ENCODE measurements at regions not wholly inside any gene's neighbourhood (a gene's known extent, or its start where the extent isn't known, plus 50 kb on each side); places are given as distances from the start of the nearest gene placed in this dataset.

DNA sequence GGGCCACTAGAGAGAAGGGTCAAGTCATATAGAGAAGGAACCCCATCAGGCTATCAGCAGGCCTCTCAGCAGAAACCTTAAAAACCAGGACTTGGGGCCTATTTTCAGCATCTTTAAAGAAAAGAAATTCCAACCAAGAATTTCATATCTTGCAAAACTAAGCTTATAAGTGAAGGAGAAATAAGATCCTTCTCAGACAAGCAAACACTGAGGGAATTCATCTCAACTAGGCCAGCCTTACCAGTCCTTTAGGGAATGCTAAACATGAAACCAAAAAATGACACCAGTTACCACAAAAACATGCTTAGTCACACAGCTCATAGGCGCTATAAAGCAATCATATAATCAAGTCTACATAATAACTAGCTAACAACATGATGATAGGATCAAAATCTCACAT, 407.1 kb downstream of the LRRC70 start:
- no peaks in the 10 kb centered on the region for H3K4me1 Mint-ChIP-seq
- H3K9me3 ChIP-seq (ENCODE audit: control insufficient read depth in 1 of 2, low read length in 2 of 2), result no peaks in the 10 kb centered on the region
- H3K4me3 ChIP-seq (ENCODE audit: low read length in 2 of 2), result no peak overlapping the region
- ChIA-PET CTCF (ENCODE audit: partially characterized antibody) (no interaction called here), POLR2A (ENCODE audit: partially characterized antibody) (no interaction called here)
- no peaks in the 10 kb centered on the region for H3K27me3 ChIP-seq (ENCODE audit: insufficient read depth, low read length)
- H3K4me3 Mint-ChIP-seq, result no peak overlapping the region
- no peak for DNase-seq
- no peaks in the 10 kb centered on the region for H3K4me1 ChIP-seq (ENCODE audit: insufficient read depth, low read length)
- peaks cover 3 to 41% (median 14%) of the 10 kb centered on the region in 8 donors for H3K9me3 Mint-ChIP-seq
- H3K27ac Mint-ChIP-seq, result no peak overlapping the region
- intact Hi-C loops (cut with micrococcal nuclease), result no loop called here
- no peaks in the 10 kb centered on the region for H3K36me3 ChIP-seq (ENCODE audit: insufficient read depth, low read length)
- no peaks in the 10 kb centered on the region for H3K36me3 Mint-ChIP-seq
- no peaks in the 10 kb centered on the region for H3K27me3 Mint-ChIP-seq
- H3K27ac ChIP-seq (ENCODE audit: low read depth, low read length), result no peak overlapping the region

DNA sequence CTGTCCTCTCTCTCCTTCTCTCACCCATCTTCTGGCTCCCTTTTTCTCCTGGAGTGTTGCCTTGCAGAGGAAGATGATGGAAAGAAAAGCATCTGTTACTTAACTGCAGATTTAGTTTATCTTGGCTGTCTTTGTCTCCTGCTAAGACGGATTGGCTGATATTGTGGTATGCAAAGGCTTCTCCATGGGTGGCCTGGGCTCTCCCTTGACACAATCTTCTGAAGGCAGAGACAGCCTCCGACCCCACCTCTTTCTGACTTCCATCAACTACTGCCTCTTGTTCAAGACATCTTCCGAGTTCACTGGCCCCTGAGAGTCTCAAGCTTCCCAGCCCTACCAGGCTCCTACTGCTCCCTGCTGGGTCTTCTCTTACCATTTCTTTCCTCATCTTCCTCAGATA, 403.7 kb downstream of the LRRC70 start:
- Histone ChIP-seq H3K4me1 (ENCODE audit: insufficient read depth, low read length) (no peaks in the 10 kb centered on the region), H3K27ac (ENCODE audit: low read depth, low read length) (no peak overlapping the region), H3K4me3 (ENCODE audit: low read length in 2 of 2) (no peak overlapping the region), H3K36me3 (ENCODE audit: insufficient read depth, low read length) (no peaks in the 10 kb centered on the region), H3K9me3 (ENCODE audit: control insufficient read depth in 1 of 2, low read length in 2 of 2) (no peaks in the 10 kb centered on the region), H3K27me3 (ENCODE audit: insufficient read depth, low read length) (no peaks in the 10 kb centered on the region)
- no peaks in the 10 kb centered on the region for H3K36me3 Mint-ChIP-seq
- no peaks in the 10 kb centered on the region for H3K4me1 Mint-ChIP-seq
- intact Hi-C loops (cut with micrococcal nuclease), result no loop called here
- no peaks in the 10 kb centered on the region for H3K27me3 Mint-ChIP-seq
- peaks cover 4 to 33% (median 15%) of the 10 kb centered on the region in 8 donors for H3K9me3 Mint-ChIP-seq
- DNase-seq, result no peak
- H3K4me3 Mint-ChIP-seq, result no peak overlapping the region
- POLR2A ChIA-PET (ENCODE audit: partially characterized antibody), result no interaction called here
- no peak overlapping the region for H3K27ac Mint-ChIP-seq
- CTCF ChIA-PET (ENCODE audit: partially characterized antibody), result no interaction called here

DNA sequence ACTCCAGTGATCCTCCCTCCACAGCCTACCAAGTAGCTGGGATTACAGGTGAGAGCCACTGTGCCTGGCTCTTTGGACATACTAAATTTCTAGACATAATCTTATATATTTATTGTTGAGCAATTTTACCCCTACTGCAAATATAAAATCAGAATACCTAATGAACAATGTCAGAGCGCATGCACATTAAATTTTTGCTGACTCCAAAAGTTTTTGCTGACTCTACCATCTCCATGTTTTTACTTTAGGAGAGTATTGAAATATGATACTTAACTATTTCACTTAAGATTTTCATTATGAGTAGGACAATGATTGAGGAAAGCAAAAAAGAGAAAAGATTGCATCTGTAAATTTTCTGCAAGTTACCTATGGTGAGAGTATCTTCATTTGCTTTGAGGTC, 402.3 kb downstream of the LRRC70 start:
- H3K27me3 Mint-ChIP-seq, result no peaks in the 10 kb centered on the region
- intact Hi-C loops (cut with micrococcal nuclease), result no loop called here
- Histone ChIP-seq H3K27me3 (ENCODE audit: insufficient read depth, low read length) (no peaks in the 10 kb centered on the region), H3K4me1 (ENCODE audit: insufficient read depth, low read length) (no peaks in the 10 kb centered on the region), H3K27ac (ENCODE audit: low read depth, low read length) (no peak overlapping the region), H3K4me3 (ENCODE audit: low read length in 2 of 2) (no peak overlapping the region), H3K36me3 (ENCODE audit: insufficient read depth, low read length) (no peaks in the 10 kb centered on the region), H3K9me3 (ENCODE audit: control insufficient read depth in 1 of 2, low read length in 2 of 2) (no peaks in the 10 kb centered on the region)
- DNase-seq, result no peak
- POLR2A ChIA-PET (ENCODE audit: partially characterized antibody), result no interaction called here
- peaks cover 1 to 20% (median 7%) of the 10 kb centered on the region in 8 donors for H3K9me3 Mint-ChIP-seq
- no peak overlapping the region for H3K4me3 Mint-ChIP-seq
- no peaks in the 10 kb centered on the region for H3K4me1 Mint-ChIP-seq
- CTCF ChIA-PET (ENCODE audit: partially characterized antibody), result no interaction called here
- H3K36me3 Mint-ChIP-seq, result no peaks in the 10 kb centered on the region
- no peak overlapping the region for H3K27ac Mint-ChIP-seq

DNA sequence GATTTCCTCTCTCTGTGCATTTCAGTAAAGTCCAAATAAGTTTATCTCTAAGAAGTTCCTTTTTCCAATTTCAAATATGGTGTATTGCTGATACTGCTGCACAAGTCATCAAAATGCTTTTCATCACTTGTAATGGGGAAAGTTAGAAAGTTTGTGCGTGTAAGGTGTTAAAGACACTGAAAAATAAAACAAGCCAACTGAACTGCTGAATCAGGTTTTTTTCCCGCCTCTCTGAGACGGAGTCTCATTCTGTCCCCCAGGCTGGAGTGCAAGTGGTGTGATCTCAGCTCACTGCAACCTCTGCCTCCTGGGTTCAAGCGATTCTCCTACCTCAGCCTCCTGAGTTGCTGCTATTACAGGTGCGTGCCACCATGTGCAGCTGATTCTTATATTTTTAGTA, 400.9 kb downstream of the LRRC70 start:
- no peak overlapping the region for H3K27ac Mint-ChIP-seq
- H3K27me3 Mint-ChIP-seq, result no peaks in the 10 kb centered on the region
- Histone ChIP-seq H3K27me3 (ENCODE audit: insufficient read depth, low read length) (no peaks in the 10 kb centered on the region), H3K27ac (ENCODE audit: low read depth, low read length) (no peak overlapping the region), H3K4me3 (ENCODE audit: low read length in 2 of 2) (no peak overlapping the region), H3K9me3 (ENCODE audit: control insufficient read depth in 1 of 2, low read length in 2 of 2) (no peaks in the 10 kb centered on the region), H3K36me3 (ENCODE audit: insufficient read depth, low read length) (no peaks in the 10 kb centered on the region), H3K4me1 (ENCODE audit: insufficient read depth, low read length) (no peaks in the 10 kb centered on the region)
- ChIA-PET POLR2A (ENCODE audit: partially characterized antibody) (no interaction called here), CTCF (ENCODE audit: partially characterized antibody) (no interaction called here)
- DNase-seq, result no peak
- no peaks in the 10 kb centered on the region for H3K36me3 Mint-ChIP-seq
- no peak overlapping the region for H3K4me3 Mint-ChIP-seq
- H3K4me1 Mint-ChIP-seq, result no peaks in the 10 kb centered on the region
- intact Hi-C loops (cut with micrococcal nuclease), result no loop called here
- H3K9me3 Mint-ChIP-seq, result peaks cover 0 to 7% (median 2%) of the 10 kb centered on the region in 8 donors

DNA sequence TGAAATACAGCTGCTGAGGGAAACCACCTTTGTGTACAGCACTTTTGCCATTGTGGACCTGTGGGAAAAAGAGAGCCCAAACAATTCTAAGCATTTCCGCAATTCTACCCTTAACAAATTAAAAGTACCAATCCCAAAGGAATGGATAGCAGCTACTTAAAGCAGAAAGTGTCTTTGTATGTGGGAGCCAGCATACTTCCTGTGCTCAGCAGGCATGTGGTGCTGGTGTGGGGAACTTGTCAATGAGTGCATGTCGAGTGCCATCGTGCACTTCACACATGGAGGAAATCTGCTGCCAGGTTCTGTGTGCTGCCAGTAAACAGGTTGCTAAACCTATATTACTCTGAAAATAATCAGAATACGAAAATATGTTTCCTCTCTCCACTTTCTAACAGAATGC, 399.0 kb downstream of the LRRC70 start:
- no peaks in the 10 kb centered on the region for H3K36me3 Mint-ChIP-seq
- no peak overlapping the region for H3K4me3 Mint-ChIP-seq
- intact Hi-C loops (cut with micrococcal nuclease), result no loop called here

DNA sequence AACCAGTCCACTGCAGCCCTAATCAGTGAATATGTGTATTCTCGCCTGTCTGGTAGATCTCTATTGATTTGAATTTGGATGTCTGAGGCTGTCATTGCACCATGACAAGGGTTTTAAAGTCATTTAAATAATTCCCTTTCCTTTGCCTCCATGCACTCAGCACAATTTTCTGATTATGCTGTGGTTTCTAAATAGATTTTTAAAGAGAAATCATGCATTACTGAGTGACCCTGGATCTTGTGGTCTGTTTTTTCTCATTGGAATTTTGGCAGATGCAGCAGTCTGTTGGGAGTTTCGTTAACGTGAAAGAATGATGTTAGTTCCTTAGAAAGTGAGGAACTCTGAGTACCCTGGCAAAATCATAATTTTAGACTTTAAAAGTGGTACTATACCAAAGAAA, 396.0 kb downstream of the LRRC70 start:
- Histone ChIP-seq H3K4me1 (ENCODE audit: insufficient read depth, low read length) (no peaks in the 10 kb centered on the region), H3K36me3 (ENCODE audit: insufficient read depth, low read length) (no peaks in the 10 kb centered on the region), H3K9me3 (ENCODE audit: control insufficient read depth in 1 of 2, low read length in 2 of 2) (no peaks in the 10 kb centered on the region), H3K27me3 (ENCODE audit: insufficient read depth, low read length) (no peaks in the 10 kb centered on the region), H3K4me3 (ENCODE audit: low read length in 2 of 2) (no peak overlapping the region), H3K27ac (ENCODE audit: low read depth, low read length) (no peak overlapping the region)
- POLR2A ChIA-PET (ENCODE audit: partially characterized antibody), result no interaction called here
- intact Hi-C loops (cut with micrococcal nuclease), result no loop called here
- no peak overlapping the region for H3K27ac Mint-ChIP-seq
- DNase-seq, result no peak
- H3K36me3 Mint-ChIP-seq, result no peaks in the 10 kb centered on the region
- CTCF ChIA-PET (ENCODE audit: partially characterized antibody), result no interaction called here
- H3K27me3 Mint-ChIP-seq, result no peaks in the 10 kb centered on the region
- H3K4me1 Mint-ChIP-seq, result no peaks in the 10 kb centered on the region
- H3K4me3 Mint-ChIP-seq, result no peak overlapping the region
- H3K9me3 Mint-ChIP-seq, result peaks cover 0 to 2% (median 0%) of the 10 kb centered on the region in 8 donors

More for the DNA sequence above, 399.0 kb downstream of the LRRC70 start:
- H3K9me3 ChIP-seq (ENCODE audit: control insufficient read depth in 1 of 2, low read length in 2 of 2), result no peaks in the 10 kb centered on the region
- no peaks in the 10 kb centered on the region for H3K36me3 ChIP-seq (ENCODE audit: insufficient read depth, low read length)
- CTCF ChIA-PET (ENCODE audit: partially characterized antibody), result no interaction called here
- no peak for DNase-seq
- no peak overlapping the region for H3K4me3 ChIP-seq (ENCODE audit: low read length in 2 of 2)
- H3K9me3 Mint-ChIP-seq, result peaks cover 0 to 5% (median 2%) of the 10 kb centered on the region in 8 donors
- H3K27me3 Mint-ChIP-seq, result no peaks in the 10 kb centered on the region
- H3K27ac Mint-ChIP-seq, result no peak overlapping the region
- POLR2A ChIA-PET (ENCODE audit: partially characterized antibody), result no interaction called here
- no peaks in the 10 kb centered on the region for H3K4me1 ChIP-seq (ENCODE audit: insufficient read depth, low read length)
- H3K27ac ChIP-seq (ENCODE audit: low read depth, low read length), result no peak overlapping the region
- no peaks in the 10 kb centered on the region for H3K4me1 Mint-ChIP-seq
- H3K27me3 ChIP-seq (ENCODE audit: insufficient read depth, low read length), result no peaks in the 10 kb centered on the region

DNA sequence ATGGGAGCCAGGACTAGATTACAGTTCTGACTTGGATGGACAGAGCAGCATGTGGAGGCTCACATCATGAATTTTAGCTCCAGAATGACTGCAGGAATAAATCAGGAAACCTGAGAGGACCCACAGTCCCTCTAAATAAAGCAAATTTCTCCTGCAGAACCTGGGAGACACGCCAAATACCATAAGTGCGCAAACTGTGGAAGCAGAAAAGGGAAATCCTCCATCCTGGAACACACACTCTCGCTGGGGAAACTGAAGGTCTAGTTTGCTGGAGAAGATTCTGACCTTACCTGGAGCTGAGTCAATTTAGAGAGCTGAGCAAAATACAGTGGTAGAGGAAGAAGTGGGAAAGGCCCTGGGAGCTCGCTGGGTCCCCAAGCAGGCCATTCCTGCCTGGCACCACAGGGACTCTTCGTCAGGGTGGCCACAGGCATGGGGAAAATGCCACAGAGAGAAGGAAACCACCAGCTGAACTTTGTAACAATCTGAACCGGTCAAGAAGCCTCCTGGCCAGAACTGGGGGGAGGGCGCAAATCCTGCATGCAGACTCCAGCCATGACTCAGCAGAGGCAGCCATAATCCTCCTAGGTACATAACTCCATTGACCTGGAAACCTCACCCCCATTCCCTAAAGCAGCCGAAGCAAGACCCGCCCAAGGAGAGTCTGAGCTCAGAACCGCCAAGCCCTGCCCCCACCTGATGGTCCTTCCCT, 390.9 kb downstream of the LRRC70 start:
- no peak overlapping the region for H3K4me3 Mint-ChIP-seq
- Histone ChIP-seq H3K9me3 (ENCODE audit: control insufficient read depth in 1 of 2, low read length in 2 of 2) (no peaks in the 10 kb centered on the region), H3K36me3 (ENCODE audit: insufficient read depth, low read length) (no peaks in the 10 kb centered on the region), H3K27me3 (ENCODE audit: insufficient read depth, low read length) (no peaks in the 10 kb centered on the region), H3K27ac (ENCODE audit: low read depth, low read length) (no peak overlapping the region), H3K4me1 (ENCODE audit: insufficient read depth, low read length) (no peaks in the 10 kb centered on the region), H3K4me3 (ENCODE audit: low read length in 2 of 2) (no peak overlapping the region)
- peaks cover 0 to 3% of the 10 kb centered on the region in 2 donors for H3K36me3 Mint-ChIP-seq
- CTCF ChIA-PET (ENCODE audit: partially characterized antibody), result no interaction called here
- intact Hi-C loops (cut with micrococcal nuclease), result no loop called here
- H3K27ac Mint-ChIP-seq, result no peak overlapping the region
- peaks cover 4 to 28% (median 11%) of the 10 kb centered on the region in 8 donors for H3K9me3 Mint-ChIP-seq
- no peaks in the 10 kb centered on the region for H3K27me3 Mint-ChIP-seq
- no peak for DNase-seq
- no peaks in the 10 kb centered on the region for H3K4me1 Mint-ChIP-seq
- POLR2A ChIA-PET (ENCODE audit: partially characterized antibody), result no interaction called here

DNA sequence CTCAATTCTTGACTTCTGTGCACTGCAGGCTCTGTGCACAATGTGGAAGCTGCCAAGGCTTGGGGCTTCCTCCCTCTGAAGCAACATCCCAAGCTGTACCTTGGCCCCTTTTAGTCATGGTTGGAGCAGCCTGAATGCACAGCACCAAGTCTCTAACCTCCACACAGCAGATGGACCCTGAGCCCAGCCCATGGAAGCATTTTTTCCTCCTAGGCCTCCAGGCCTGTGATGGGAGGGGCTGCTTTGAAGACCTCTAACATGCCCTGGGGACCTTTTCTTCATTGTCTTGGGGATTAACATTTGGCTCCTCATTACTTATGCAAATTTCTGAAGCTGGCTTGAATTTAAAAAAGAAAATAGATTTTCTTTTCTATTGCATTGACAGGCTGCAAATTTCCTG, 385.8 kb downstream of the LRRC70 start:
- H3K4me1 Mint-ChIP-seq, result no peaks in the 10 kb centered on the region
- H3K27me3 ChIP-seq (ENCODE audit: insufficient read depth, low read length), result no peaks in the 10 kb centered on the region
- DNase-seq, result no peak
- H3K27ac Mint-ChIP-seq, result no peak overlapping the region
- no peak overlapping the region for H3K27ac ChIP-seq (ENCODE audit: low read depth, low read length)
- CTCF ChIA-PET (ENCODE audit: partially characterized antibody), result no interaction called here
- H3K9me3 Mint-ChIP-seq, result peaks cover 4 to 50% (median 24%) of the 10 kb centered on the region in 8 donors
- peaks cover 0 to 4% of the 10 kb centered on the region in 2 donors for H3K9me3 ChIP-seq (ENCODE audit: control insufficient read depth in 1 of 2, low read length in 2 of 2)
- no peak overlapping the region for H3K4me3 Mint-ChIP-seq
- H3K4me3 ChIP-seq (ENCODE audit: low read length in 2 of 2), result no peak overlapping the region
- H3K36me3 Mint-ChIP-seq, result peaks cover 0 to 3% of the 10 kb centered on the region in 2 donors
- intact Hi-C loops (cut with micrococcal nuclease), result no loop called here
- no peaks in the 10 kb centered on the region for H3K36me3 ChIP-seq (ENCODE audit: insufficient read depth, low read length)
- H3K27me3 Mint-ChIP-seq, result no peaks in the 10 kb centered on the region
- no peaks in the 10 kb centered on the region for H3K4me1 ChIP-seq (ENCODE audit: insufficient read depth, low read length)
- POLR2A ChIA-PET (ENCODE audit: partially characterized antibody), result no interaction called here

Measured in CD4-positive, alpha-beta memory T cell (primary cell).